HG03521 (cell line): ENCODE measurements at regions not wholly inside any gene's neighbourhood (a gene's known extent, or its start where the extent isn't known, plus 50 kb on each side); places are given as distances from the start of the nearest gene placed in this dataset.

Source experiments
- ATAC-seq: cut with Tn5 transposase; IDR thresholded peaks from one replicate; pipeline ENCODE4 v1.9.1; 2021; ENCODE audit warnings: mild to moderate bottlenecking, moderate library complexity; ENCODE audit not compliant: unreplicated experiment

- ATAC-seq: no peak
Measured at GRCh38 chr7:136076954-136077353, 99.8 kb upstream of the MTPN start.

GRCh38 chr7:136074843-136075242, 97.7 kb upstream of the MTPN start:
- ATAC-seq: no peak

- ATAC-seq: no peak
Measured at GRCh38 chr7:136072447-136072846, 95.3 kb upstream of the MTPN start.

- ATAC-seq: no peak
Measured at GRCh38 chr7:136070736-136071505, 93.8 kb upstream of the MTPN start.

GRCh38 chr7:136069840-136070529, 92.8 kb upstream of the MTPN start:
- ATAC-seq: no peak

- ATAC-seq: no peak
Measured at GRCh38 chr7:136067277-136067676, 90.1 kb upstream of the MTPN start.

GRCh38 chr7:136066304-136067143, 89.4 kb upstream of the MTPN start:
- no peak for ATAC-seq

GRCh38 chr7:136064627-136065237, 87.6 kb upstream of the MTPN start:
- ATAC-seq: no peak

- ATAC-seq: no peak
Measured at GRCh38 chr7:136064081-136064480, 86.9 kb upstream of the MTPN start.

GRCh38 chr7:136063326-136063666, 86.1 kb upstream of the MTPN start:
- no peak for ATAC-seq

- ATAC-seq: no peak
Measured at GRCh38 chr7:136062625-136063325, 85.6 kb upstream of the MTPN start.

- ATAC-seq: no peak
Measured at GRCh38 chr7:136061433-136061832, 84.3 kb upstream of the MTPN start.

- ATAC-seq: no peak
Measured at GRCh38 chr7:136058546-136058945, 81.4 kb upstream of the MTPN start.

GRCh38 chr7:136057509-136057908, 80.3 kb upstream of the MTPN start:
- ATAC-seq: no peak

GRCh38 chr7:136056651-136057231, 79.6 kb upstream of the MTPN start:
- ATAC-seq: no peak

GRCh38 chr7:136055266-136055665, 78.1 kb upstream of the MTPN start:
- no peak for ATAC-seq

GRCh38 chr7:136053689-136054485, 76.7 kb upstream of the MTPN start:
- no peak for ATAC-seq

- no peak for ATAC-seq
Measured at GRCh38 chr7:136051203-136051928, 74.2 kb upstream of the MTPN start.

- ATAC-seq: no peak
Measured at GRCh38 chr7:136050462-136050847, 73.3 kb upstream of the MTPN start.
